ENCODE measurements at regions not wholly inside any gene's neighbourhood (a gene's known extent, or its start where the extent isn't known, plus 50 kb on each side); places are given as distances from the start of the nearest gene placed in this dataset.

- TF ChIP-seq CTCF (IDR thresholded peaks at IDR 0.05) (no peak), POLR2A (IDR thresholded peaks at IDR 0.05) (no peak)
These were observed 252.4 kb downstream of the CLIC5 start for GRCh38 chr6:45763281-45763680.
